NCI-H1417 treated with DMSO at 0.1 percent for 48 hours (cell line): ENCODE measurements at regions not wholly inside any gene's neighbourhood (a gene's known extent, or its start where the extent isn't known, plus 50 kb on each side); places are given as distances from the start of the nearest gene placed in this dataset.
"Not testable (repeated sequence)": the region's sequence is repeated elsewhere in the genome, so short reads cannot be mapped to it uniquely, and the experiment has no call there.

ENCODE experiments used
- DNase-seq: peaks from one replicate; lab custom pipeline; 2025; lab: John Stamatoyannopoulos, UW

DNA sequence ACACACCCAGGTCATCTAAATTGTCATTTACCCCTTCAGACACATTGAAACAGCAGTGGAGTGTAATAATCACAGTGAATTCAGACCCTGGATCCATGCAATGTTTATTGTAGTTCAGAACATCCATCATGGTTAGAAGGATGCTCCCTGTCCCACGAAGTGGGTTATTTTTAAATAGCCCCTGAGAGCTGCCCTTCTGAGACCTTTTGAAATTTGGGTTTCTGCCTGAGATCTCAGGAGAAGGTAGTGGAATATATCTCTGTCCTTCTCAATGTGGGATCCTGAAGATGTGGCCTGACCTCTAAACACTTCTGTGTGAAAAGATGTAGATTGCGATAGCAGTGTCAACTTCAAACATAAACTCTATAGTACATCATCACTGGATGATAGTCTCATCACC lies 1080.6 kb downstream of the TMEM121 start:
- no peak for DNase-seq

DNA sequence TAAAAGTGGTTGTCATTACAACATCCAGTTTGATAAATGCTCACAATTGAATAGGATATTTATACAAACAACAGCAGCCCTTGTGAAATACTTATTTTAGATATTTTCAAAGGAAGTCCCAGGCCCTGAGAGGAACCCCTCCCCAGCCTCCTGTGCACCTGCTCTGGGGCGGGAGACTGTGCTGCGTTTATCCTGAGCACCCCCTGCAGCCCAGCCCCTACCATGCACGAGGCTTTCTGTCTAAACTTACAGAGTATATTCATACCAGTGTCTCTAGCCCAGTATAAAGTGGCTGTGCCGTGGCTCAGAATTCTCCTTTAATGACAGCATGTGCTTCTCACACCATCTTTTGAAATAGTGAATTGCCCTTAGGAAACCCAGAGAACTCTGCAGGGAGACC lies 1084.3 kb downstream of the TMEM121 start:
- DNase-seq = no peak

DNA sequence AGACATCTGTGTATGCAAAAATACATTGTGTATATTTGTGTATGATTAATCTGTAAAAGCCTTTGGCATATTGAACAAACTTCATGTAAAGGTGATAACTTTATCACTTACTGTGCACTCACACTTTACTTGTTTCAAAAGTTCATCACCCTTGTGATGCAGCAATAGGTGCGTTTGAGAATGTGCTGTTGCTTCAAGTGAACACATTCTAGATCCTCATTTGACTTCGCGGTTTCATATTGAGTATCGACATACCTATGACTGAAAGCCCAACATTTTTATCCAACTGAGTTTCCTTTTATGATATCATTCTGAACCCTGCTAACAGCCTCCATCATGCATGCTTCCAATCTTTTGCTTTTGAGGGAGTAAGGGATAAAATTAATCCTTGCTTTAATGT lies 1086.9 kb downstream of the TMEM121 start:
- DNase-seq = no peak

GRCh38 chr14:106618471-106618951 lies 1092.1 kb downstream of the TMEM121 start:
- DNase-seq = not testable (repeated sequence)

- no peak for DNase-seq
These were observed 1093.2 kb downstream of the TMEM121 start for GRCh38 chr14:106619606-106620005.

- DNase-seq = no peak
These were observed 1094.0 kb downstream of the TMEM121 start for GRCh38 chr14:106620368-106620767.

DNA sequence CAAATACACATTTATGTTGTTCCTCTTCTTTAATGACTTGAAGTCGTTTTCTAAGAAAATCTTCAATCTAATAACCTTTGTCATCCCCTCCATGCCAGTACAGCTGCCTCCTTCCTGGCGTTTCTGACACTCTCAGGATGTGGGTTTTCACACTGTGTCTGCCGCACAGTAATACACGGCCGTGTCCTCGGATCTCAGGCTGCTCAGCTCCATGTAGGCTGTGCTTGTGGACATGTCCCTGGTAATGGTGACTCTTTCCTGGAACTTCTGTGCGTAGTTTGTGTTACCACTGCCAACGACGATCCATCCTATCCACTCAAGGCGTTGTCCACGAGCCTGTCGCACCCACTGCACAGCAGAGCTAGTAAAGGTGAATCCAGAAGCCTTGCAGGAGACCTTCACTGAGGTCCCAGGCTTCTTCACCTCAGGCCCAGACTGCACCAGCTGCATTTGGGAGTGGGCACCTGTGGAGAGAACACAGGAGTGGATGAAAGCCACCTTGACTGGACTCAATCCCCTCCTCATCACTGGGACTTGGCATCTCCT lies 1095.9 kb downstream of the TMEM121 start:
- DNase-seq = no peak

GRCh38 chr14:106625186-106625585 lies 1098.8 kb downstream of the TMEM121 start:
- no peak for DNase-seq

DNA sequence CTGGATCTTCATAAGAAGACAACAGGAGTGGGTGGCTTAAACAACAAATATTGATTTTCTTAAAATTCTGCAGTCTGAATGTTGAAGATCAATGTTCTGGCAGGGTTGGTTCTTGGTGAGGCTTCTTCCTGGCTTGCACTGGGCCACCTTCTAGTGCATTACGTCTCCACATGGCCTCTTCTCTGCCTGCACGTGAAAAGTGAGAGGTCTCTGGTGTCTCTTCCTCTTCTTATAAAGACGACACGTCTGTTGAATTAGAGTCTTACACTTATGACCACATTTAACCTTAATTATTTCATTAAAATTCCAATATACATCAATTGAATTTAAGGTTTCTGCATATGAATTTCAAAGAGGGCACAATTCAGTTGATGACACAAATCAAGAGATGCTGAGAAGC lies 1100.1 kb downstream of the TMEM121 start:
- DNase-seq = not testable (repeated sequence)

DNA sequence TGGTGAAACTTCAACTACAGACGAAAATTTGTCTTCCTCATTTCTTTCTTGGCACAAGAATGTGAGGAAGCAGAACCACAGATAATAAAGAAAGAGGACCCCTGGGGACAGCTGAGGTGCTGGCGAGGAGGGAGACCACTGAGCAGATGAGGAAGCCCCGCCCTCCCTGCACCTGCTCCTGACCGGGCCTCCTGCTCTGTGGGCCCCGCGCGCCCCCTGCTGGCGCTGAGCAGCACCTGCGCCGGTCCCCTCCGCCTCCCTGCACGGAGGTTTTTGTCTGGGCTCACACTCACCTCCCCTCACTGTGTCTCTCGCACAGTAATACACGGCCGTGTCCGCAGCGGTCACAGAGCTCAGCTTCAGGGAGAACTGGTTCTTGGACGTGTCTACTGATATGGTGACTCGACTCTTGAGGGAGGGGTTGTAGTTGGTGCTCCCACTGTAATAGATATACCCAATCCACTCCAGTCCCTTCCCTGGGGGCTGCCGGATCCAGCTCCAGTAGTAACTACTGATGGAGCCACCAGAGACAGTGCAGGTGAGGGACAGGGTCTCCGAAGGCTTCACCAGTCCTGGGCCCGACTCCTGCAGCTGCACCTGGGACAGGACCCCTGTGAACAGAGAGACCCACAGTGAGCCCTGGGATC lies 1100.7 kb downstream of the TMEM121 start:
- DNase-seq = not testable (repeated sequence)

GRCh38 chr14:106631879-106632278 lies 1105.5 kb downstream of the TMEM121 start:
- DNase-seq = no peak

DNA sequence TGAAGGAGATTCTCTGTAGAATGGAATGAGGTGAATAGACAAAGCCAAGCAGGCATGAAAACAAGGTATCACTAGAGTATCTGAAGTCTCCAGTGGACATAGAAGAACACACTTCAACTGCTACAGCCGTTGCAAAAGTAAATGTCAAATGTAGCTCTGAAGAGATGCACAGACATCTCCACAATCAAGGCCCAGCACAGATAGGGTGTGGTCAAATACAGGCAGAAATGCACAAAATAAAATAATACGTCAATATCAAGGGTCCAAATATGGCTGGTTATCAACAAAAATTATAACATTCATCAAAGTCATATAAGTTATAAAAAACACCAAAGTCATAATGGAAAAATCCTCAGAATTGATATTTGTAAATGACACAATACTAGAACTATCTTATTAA lies 1107.3 kb downstream of the TMEM121 start:
- no peak for DNase-seq

DNA sequence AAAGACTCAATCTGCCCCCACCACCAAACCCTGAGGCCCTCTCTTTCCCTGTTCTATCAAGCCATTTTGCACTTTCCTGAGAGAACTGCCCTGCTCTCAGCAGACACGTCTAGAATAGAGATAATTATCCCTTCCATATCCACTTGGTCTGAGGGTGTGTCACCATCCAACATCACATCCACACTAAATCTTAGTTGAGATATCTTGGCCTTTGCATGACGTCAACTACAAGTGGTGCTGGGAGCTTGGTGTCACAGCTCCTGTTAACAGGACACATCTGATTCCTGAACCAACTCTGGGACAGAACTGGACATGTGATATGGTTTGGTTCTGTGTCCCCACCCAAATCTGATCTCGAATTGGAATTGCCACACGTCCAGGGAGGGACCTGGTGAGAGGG lies 1109.2 kb downstream of the TMEM121 start:
- DNase-seq = no peak

DNA sequence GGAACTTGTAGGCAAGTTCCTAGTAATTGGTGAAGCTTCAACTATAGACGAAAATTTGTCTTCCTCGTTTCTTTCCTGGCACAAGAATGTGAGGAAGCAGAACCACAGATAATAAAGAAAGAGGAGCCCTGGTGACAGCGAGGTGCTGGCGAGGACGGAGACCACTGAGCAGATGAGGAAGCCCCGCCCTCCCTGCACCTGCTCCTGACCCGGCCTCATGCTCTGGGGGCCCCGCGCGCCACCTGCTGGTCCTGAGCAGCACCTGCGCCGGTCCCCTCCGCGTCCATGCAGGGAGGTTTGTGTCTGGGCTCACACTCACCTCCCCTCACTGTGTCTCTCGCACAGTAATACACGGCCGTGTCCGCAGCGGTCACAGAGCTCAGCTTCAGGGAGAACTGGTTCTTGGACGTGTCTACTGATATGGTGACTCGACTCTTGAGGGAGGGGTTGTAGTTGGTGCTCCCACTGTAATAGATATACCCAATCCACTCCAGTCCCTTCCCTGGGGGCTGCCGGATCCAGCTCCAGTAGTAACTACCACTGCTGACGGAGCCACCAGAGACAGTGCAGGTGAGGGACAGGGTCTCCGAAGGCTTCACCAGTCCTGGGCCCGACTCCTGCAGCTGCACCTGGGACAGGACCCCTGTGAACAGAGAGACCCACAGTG lies 1112.5 kb downstream of the TMEM121 start:
- DNase-seq = not testable (repeated sequence)

DNA sequence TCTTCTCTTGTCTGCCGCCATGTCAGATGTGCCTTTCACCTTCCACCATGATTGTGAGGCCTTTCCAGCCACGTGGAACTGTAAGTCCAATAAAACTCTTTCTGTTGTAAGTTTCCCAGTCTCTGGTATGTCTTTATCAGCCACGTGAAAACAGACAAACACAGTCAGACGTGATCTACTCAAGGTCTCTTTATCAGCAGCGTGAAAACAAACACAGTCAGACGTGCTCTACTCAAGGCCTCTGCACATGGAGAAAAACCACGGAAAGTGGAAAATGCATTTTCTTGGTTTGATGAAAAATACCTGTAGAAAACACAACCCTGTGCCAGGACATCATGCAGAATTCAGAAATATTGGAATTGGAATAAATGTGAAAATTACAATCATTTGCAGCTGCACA lies 1115.7 kb downstream of the TMEM121 start:
- DNase-seq = no peak

DNA sequence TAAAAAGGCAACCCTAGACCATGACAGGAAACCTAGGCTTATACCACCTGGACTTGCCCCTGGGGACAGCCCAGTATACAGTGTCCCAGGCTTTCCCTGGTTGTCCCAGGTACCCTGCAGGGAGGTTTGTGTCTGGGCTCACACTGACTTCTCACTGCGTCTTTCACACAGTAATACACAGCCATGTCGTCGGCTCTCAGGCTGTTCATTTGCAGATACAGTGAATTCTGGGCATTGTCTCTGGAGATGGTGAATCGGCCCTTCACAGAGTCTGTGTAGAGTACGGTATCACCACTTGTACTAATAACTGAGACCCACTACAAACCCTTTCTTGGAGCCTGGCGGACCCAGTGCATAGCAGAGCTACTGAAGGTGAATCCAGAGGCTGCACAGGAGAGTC lies 1116.6 kb downstream of the TMEM121 start:
- DNase-seq = not testable (repeated sequence)

DNA sequence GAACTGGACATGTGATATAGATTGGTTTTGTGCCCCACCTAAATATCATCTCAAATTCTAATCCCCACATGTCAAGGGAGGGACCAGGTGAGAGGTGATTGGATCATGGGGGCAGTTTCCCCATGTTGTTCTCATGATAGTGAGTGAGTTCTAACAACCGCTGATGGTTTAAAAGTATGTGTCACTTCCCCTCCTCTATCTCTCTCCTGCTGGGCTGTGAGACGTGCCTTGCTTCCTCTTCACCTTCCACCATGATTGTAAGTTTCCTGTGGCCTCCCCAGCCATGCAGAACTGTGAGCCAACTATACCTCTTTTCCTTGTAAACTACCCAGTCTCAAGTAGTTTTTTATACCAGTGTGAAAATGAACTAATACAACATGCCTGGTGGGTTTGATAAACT lies 1122.5 kb downstream of the TMEM121 start:
- DNase-seq = not testable (repeated sequence)

DNA sequence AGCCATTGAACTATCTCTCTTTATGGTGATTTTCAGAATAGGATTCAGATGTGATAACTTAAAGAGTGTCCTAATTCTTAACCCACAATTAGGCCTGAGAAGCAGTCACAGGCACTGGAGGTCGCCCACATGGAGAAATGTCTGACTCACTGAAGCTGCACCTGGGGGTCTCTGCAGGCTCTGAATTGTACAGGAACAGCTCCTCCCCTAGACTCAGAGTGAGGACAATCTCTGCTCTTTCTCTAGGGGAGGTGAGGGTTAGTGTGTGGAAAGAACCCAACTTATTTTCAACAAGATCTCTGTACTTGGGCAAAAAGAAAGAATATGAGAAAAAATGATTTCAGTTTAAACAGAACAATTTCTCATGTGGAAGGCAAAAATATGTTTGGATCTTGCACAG lies 1124.6 kb downstream of the TMEM121 start:
- no peak for DNase-seq

GRCh38 chr14:106652494-106652893 lies 1126.1 kb downstream of the TMEM121 start:
- DNase-seq = no peak

DNA sequence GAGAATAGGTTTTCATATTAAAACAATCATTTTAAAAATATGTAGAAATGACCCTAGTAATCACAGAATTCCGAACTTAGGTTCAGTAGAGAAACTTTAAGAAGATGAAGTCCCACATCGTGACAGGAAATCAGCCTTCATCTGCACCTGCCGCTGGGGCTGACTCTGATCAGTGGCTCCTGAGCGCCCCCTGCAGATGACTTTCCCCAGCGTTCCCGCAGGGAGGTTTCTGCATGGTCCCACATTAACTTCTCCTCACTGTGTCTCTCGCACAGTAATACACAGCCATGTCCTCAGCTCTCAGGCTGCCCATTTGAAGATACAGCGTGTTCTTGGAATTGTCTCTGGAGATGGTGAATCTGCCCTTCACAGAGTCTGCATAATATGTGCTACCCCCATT lies 1131.1 kb downstream of the TMEM121 start:
- DNase-seq = no peak

DNA sequence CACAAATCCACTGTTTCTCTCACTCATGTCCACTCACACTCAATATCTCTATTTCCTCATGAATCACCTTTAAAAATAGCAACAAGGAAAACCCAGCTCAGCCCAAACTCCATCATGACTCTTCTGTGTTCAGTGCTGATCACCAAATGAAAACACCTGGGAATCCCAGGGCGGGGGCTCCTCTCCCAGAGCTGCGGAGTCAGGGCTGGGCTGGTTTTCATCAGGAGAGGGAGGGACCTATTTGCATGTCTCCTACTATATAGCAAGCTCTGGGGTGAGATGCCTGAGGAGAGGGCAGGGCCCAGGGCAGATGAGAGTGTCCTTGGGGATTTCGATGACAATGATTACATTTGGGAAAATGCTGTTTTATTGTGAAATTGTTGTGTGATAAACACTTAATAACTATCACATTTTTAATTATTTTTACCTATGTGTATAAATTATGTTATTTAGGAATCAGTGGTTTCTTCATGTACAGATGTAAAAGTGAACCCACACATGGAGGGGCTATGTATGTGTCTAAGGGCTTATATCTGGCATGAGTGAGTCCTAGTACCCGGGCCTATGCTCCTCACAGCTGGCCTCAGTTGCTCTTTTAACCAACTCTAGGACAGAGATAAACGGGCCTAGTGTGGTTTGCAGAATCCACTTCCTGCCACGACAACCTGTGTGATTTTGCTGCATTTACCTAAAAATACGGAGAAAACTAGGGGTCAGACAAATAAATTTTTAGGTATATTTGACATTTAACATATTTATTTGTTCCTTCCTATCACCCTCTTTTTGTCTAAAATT lies 1131.9 kb downstream of the TMEM121 start:
- DNase-seq = not testable (repeated sequence)

DNA sequence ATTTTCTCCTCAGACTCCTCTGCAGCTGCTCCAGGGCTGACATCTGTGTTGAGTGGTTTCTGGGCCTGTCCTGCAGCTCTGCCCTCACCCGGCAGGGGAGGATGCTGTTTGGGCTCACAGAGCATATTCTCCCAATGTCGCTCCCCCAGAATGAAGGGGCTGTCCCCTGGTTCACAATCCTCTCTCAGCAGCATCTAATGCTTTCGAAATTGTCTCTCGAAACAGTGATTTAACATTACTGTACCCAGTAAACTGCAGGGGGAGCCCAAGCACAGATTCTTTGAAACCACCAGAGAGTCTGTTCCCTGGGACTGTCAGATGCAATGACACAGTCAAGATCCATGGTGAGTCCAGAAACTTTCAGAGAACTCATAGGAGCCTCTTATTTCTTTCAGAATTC lies 1135.2 kb downstream of the TMEM121 start:
- not testable (repeated sequence) for DNase-seq
